ENCODE measurements at regions not wholly inside any gene's neighbourhood (a gene's known extent, or its start where the extent isn't known, plus 50 kb on each side); places are given as distances from the start of the nearest gene placed in this dataset.

GRCh38 chr15:73803806-73804205 lies 50.7 kb upstream of the INSYN1 start:
- no peak for DNase-seq (ENCODE audit: extremely low spot score)
- POLR2A ChIA-PET = no interaction called here
- CTCF ChIA-PET = interaction anchor here (0.5 kb wide), 1 partner anchor 148 kb away, joined by 3 read pairs; no protein-coding TSS in a partner anchor
- TF ChIP-seq, protein P1, sequence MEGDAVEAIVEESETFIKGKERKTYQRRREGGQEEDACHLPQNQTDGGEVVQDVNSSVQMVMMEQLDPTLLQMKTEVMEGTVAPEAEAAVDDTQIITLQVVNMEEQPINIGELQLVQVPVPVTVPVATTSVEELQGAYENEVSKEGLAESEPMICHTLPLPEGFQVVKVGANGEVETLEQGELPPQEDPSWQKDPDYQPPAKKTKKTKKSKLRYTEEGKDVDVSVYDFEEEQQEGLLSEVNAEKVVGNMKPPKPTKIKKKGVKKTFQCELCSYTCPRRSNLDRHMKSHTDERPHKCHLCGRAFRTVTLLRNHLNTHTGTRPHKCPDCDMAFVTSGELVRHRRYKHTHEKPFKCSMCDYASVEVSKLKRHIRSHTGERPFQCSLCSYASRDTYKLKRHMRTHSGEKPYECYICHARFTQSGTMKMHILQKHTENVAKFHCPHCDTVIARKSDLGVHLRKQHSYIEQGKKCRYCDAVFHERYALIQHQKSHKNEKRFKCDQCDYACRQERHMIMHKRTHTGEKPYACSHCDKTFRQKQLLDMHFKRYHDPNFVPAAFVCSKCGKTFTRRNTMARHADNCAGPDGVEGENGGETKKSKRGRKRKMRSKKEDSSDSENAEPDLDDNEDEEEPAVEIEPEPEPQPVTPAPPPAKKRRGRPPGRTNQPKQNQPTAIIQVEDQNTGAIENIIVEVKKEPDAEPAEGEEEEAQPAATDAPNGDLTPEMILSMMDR (IDR thresholded peaks at IDR 0.05; ENCODE audit: control extremely low read depth, extremely low read depth, low read depth, missing control alignments) = no peak

DNA sequence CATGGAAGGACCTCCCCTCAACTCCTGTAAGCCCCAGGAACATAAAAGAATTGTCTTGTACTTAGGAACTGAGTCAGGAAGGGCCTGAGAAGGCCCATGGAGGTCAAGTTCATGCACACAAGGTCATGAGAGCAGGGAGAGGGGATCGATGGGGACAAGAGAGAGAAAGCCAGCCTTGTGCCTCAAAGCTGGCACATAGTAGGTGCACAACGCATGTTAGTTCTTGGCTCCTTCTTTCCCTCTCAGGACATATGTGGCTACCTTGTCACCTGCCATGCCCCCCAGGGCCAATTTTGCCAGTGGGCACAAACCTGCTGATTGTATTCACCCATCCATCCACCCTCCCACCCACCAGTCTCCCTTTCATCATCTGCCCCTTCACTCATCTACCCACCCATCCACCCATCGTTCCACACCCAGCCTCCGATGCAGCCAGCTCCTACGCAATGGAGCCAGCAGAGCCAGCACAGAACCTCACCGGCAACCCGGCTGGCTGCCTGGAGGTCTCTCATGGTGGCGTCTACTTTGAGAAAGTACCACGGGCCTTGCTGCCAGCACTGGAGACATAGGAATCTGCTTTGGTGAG lies 52.4 kb upstream of the INSYN1 start:
- DNase-seq (ENCODE audit: extremely low spot score) = no peak
- TF ChIP-seq, protein P1 (IDR thresholded peaks at IDR 0.05; ENCODE audit: control extremely low read depth, extremely low read depth, low read depth, missing control alignments) = no peak
- CTCF ChIA-PET = interaction anchor here (1.2 kb wide), 1 partner anchor 16 kb away, joined by 3 read pairs; no protein-coding TSS in a partner anchor
- POLR2A ChIA-PET = no interaction called here

DNA sequence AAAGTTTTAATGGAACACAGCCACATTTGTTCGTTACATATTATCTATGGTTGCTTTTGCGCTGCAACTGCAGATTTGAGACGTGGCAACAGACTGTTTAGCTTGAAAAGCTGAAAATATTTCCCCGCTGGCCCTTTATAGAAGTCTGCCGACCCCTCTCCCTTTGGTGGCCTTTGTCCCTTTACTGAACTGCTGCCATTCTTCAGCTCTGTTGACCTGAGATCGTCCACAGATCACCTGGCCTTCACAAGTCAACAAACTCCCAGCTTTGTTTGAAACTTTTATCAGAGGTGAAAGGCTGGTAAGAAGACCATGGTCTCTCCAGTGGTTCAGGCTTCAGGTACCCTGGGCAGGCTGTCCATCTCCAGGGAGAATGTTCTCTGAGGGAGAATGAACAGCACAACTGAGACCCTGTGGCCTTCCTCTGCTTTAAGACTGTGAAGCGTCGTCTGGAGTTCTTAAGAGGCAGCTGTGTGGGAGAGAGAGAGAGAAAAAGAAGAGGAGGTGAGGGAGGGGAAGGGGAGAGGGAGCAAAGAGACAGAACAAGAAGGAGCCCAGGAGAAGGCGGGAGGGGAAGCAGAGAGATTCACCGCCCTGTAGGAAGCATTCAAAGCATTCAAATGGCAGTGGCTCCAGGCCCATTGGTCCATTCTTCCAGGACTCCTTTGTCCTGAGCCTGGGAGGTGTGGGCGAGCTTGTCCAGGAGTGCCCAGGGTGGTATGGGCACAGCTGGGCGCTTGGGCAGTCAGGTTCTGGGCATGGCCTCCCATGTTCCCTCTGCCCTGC lies 53.7 kb upstream of the INSYN1 start:
- TF ChIP-seq, protein P1 (IDR thresholded peaks at IDR 0.05; ENCODE audit: control extremely low read depth, extremely low read depth, low read depth, missing control alignments) = no peak
- ChIA-PET POLR2A (no interaction called here), CTCF (interaction anchor here (0.8 to 1.2 kb wide), 2 partner anchors 14 to 28 kb away, joined by 3 read pairs; no protein-coding TSS in a partner anchor)
- DNase-seq (ENCODE audit: extremely low spot score) = no peak

DNA sequence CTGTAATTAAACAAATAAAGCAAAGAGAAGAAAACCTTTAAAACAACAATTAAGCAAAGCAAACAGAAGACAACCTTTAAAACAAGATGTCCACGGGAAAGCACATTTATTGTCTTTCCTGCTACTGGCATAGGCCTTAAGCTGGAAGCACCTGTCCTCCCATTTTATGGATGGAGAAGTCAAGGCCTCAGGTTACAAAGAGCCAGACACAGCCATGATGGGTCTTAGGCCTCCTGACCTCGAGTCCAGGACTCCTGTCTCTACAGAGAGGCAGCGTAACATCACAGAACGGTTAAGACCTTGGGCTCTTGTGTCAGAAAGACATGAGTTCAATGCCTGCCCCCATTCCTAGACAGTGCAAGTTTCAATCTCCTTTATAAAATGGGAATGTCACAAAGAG lies 54.7 kb upstream of the INSYN1 start:
- CTCF ChIA-PET = no interaction called here
- DNase-seq (ENCODE audit: extremely low spot score) = no peak
- TF ChIP-seq, protein P1 (IDR thresholded peaks at IDR 0.05; ENCODE audit: control extremely low read depth, extremely low read depth, low read depth, missing control alignments) = no peak
- POLR2A ChIA-PET = no interaction called here

GRCh38 chr15:73809728-73810501 lies 56.8 kb upstream of the INSYN1 start:
- TF ChIP-seq, protein P1 (IDR thresholded peaks at IDR 0.05; ENCODE audit: control extremely low read depth, extremely low read depth, low read depth, missing control alignments) = no peak
- ChIA-PET CTCF (no interaction called here), POLR2A (no interaction called here)
- no peak for DNase-seq (ENCODE audit: extremely low spot score)

GRCh38 chr15:73812806-73813465 lies 59.8 kb upstream of the INSYN1 start:
- POLR2A ChIA-PET = no interaction called here
- CTCF ChIA-PET = no interaction called here
- TF ChIP-seq, protein P1 (IDR thresholded peaks at IDR 0.05; ENCODE audit: control extremely low read depth, extremely low read depth, low read depth, missing control alignments) = no peak
- no peak for DNase-seq (ENCODE audit: extremely low spot score)

Measured in GM10248 (cell line).